ENCODE measurements at regions not wholly inside any gene's neighbourhood (a gene's known extent, or its start where the extent isn't known, plus 50 kb on each side); places are given as distances from the start of the nearest gene placed in this dataset.

- H3K4me1 ChIP-seq, result no peaks in the 10 kb centered on the region
- H3K4me3 ChIP-seq, result no peak overlapping the region
- no peaks in the 10 kb centered on the region for H3K9me3 ChIP-seq
- no peak overlapping the region for H3K27ac ChIP-seq
- DNase-seq, result no peak
- no peaks in the 10 kb centered on the region for H3K36me3 ChIP-seq
- 71 to 79% methylated on average over 12 to 13 of the region's 13 CpGs for WGBS, 2 donors
- H3K27me3 ChIP-seq, result peaks cover 0 to 5% (median 0%) of the 10 kb centered on the region in 4 donors
- TF ChIP-seq CTCF (IDR thresholded peaks at IDR 0.05), result no peak
- TF ChIP-seq POLR2A (IDR thresholded peaks at IDR 0.05), result no peak
- intact Hi-C loops (cut with DNase I), result no loop called here
These were observed 170.2 kb upstream of the MKI67 start for GRCh38 chr10:128296253-128297007.

GRCh38 chr10:128297709-128298378, 171.6 kb upstream of the MKI67 start:
- 49 to 61% methylated on average over 9 to 11 of the region's 11 CpGs for WGBS, 2 donors
- intact Hi-C loops (cut with DNase I), result no loop called here
- Histone ChIP-seq H3K27ac (no peak overlapping the region), H3K36me3 (no peaks in the 10 kb centered on the region), H3K4me3 (no peak overlapping the region), H3K4me1 (no peaks in the 10 kb centered on the region), H3K27me3 (peaks cover 0 to 5% (median 0%) of the 10 kb centered on the region in 4 donors), H3K9me3 (no peaks in the 10 kb centered on the region)
- DNase-seq, result no peak
- TF ChIP-seq CTCF (IDR thresholded peaks at IDR 0.05) (no peak), POLR2A (IDR thresholded peaks at IDR 0.05) (no peak)

- Histone ChIP-seq H3K9me3 (no peaks in the 10 kb centered on the region), H3K27me3 (peaks cover 0 to 5% (median 0%) of the 10 kb centered on the region in 4 donors), H3K4me1 (no peaks in the 10 kb centered on the region), H3K27ac (no peak overlapping the region), H3K4me3 (no peak overlapping the region), H3K36me3 (no peaks in the 10 kb centered on the region)
- no peak for DNase-seq
- no peak for TF ChIP-seq CTCF (IDR thresholded peaks at IDR 0.05)
- no peak for TF ChIP-seq POLR2A (IDR thresholded peaks at IDR 0.05)
- 54 to 64% methylated on average over 4 of the region's 4 CpGs for WGBS, 2 donors
- intact Hi-C loops (cut with DNase I), result no loop called here
These were observed 172.4 kb upstream of the MKI67 start for GRCh38 chr10:128298587-128298986.

- intact Hi-C loops (cut with DNase I), result no loop called here
- DNase-seq, result no peak
These were observed 174.1 kb upstream of the MKI67 start for GRCh38 chr10:128300290-128300824.

More at GRCh38 chr10:128300290-128300824, 174.1 kb upstream of the MKI67 start:
- Histone ChIP-seq H3K27me3 (no peaks in the 10 kb centered on the region), H3K9me3 (no peaks in the 10 kb centered on the region), H3K27ac (no peak overlapping the region), H3K36me3 (no peaks in the 10 kb centered on the region), H3K4me3 (no peak overlapping the region), H3K4me1 (no peaks in the 10 kb centered on the region)
- TF ChIP-seq CTCF (IDR thresholded peaks at IDR 0.05) (no peak), POLR2A (IDR thresholded peaks at IDR 0.05) (no peak)
- WGBS, 2 donors, result 63 to 71% methylated on average over 12 to 13 of the region's 13 CpGs
